NB4 (cell line): ENCODE measurements at regions not wholly inside any gene's neighbourhood (a gene's known extent, or its start where the extent isn't known, plus 50 kb on each side); places are given as distances from the start of the nearest gene placed in this dataset.

Source experiments
- DNase-seq: peaks from one replicate; pipeline ENCODE4 v3.0.0; 2010; ENCODE audit warnings: low read depth
- H3K4me3 ChIP-seq: one replicate; pipeline ENCODE4 v1.5.1; 2011; ENCODE audit warnings: mild to moderate bottlenecking, low read depth, low read length, moderate library complexity
- CTCF ChIP-seq: IDR thresholded peaks from one replicate; pipeline ENCODE4 v1.5.1; 2012; ENCODE audit warnings: low read depth, low read length
- MAX ChIP-seq: IDR thresholded peaks from 2 replicates; pipeline ENCODE4 v1.6.1; 2011; ENCODE audit warnings: low read depth, low read length
- MYC ChIP-seq: IDR thresholded peaks from 2 replicates; pipeline ENCODE4 v1.6.1; 2011; ENCODE audit warnings: low read depth, low read length
- POLR2A ChIP-seq: IDR thresholded peaks from 2 replicates; pipeline ENCODE4 v1.6.1; 2011; ENCODE audit warnings: mild to moderate bottlenecking; ENCODE audit not compliant: insufficient read length; ENCODE audit errors: extremely low read depth

GRCh38 chr7:113825832-113826231 lies 93.0 kb downstream of the PPP1R3A start:
- TF ChIP-seq MYC (no peak), POLR2A (no peak), CTCF (no peak), MAX (no peak)
- DNase-seq = no peak
- H3K4me3 ChIP-seq = no peak overlapping the region

DNA sequence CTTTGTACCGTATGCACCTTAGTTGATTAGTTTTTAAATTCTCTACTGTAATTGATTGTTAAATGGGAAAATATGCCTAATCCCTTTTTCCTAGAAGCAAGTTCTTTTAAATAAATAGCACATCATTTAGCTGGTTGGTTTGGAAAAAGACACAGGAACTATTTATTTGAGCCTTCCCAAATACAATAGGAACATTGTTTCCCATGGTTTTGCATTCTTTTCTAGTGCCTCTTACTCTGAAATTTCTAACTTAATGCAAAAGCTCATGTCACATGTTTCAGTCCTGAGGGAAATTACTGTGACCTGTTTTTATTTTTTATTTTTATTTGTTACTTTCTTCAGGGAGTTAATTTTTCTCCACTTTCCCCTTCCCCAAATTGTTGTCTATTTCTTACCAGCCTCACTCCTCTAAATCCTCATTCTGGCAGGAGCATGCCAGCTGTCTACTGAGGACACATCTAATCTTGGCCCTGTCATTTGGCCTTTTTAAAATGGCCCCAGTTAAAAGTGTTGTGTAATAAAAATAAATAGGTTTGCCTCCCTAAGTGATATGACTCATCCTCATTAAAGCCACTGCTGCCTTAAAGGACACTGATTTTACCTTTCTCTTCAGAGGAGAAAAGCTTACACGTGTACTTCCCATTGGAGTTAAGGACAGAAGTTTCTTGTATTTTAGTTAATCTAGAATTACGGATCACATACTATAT lies 94.5 kb downstream of the PPP1R3A start:
- no peak for DNase-seq
- TF ChIP-seq MAX = no peak
- no peak for TF ChIP-seq POLR2A
- no peak for TF ChIP-seq CTCF
- H3K4me3 ChIP-seq = no peak overlapping the region

- no peak for TF ChIP-seq POLR2A
- no peak for TF ChIP-seq CTCF
- no peak for TF ChIP-seq MYC
- no peak for TF ChIP-seq MAX
- no peak for DNase-seq
- no peak overlapping the region for H3K4me3 ChIP-seq
These were observed 99.3 kb downstream of the PPP1R3A start for GRCh38 chr7:113819474-113819873.

- no peak for DNase-seq
- H3K4me3 ChIP-seq = no peak overlapping the region
- TF ChIP-seq CTCF = no peak
- no peak for TF ChIP-seq POLR2A
- TF ChIP-seq MYC = no peak
- no peak for TF ChIP-seq MAX
These were observed 102.2 kb downstream of the PPP1R3A start for GRCh38 chr7:113816639-113817038.

GRCh38 chr7:113813471-113813870 lies 105.3 kb downstream of the PPP1R3A start:
- no peak for DNase-seq
- TF ChIP-seq POLR2A = no peak
- TF ChIP-seq CTCF = no peak
- no peak for TF ChIP-seq MYC
- TF ChIP-seq MAX = no peak
- H3K4me3 ChIP-seq = no peak overlapping the region

- H3K4me3 ChIP-seq = no peak overlapping the region
- no peak for DNase-seq
- TF ChIP-seq MAX (no peak), MYC (no peak), CTCF (no peak), POLR2A (no peak)
These were observed 106.1 kb downstream of the PPP1R3A start for GRCh38 chr7:113812591-113813255.
